ENCODE measurements at regions not wholly inside any gene's neighbourhood (a gene's known extent, or its start where the extent isn't known, plus 50 kb on each side); places are given as distances from the start of the nearest gene placed in this dataset.

DNA sequence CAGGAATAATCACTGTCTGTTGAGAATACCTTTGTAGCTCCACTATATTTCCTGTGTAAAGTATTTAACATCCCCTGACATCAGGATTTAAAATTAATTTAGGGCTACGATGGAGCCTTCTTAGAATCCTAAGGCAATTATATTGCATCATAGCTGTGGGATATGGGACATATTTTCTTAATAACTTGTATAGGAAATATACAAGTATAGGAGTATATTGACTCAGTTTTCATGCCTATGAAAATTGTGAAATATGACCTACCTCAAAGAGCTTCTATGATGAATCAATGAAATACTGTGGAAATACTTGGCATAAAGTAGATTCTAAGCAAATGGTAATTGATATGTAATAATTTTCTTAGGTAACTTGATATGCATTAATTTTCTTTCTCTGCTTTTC, 221.0 kb upstream of the KLF4 start:
- TF ChIP-seq POLR2A (IDR thresholded peaks at IDR 0.05; ENCODE audit: insufficient read depth in 1 of 2, low read depth in 2 of 2, low read length in 2 of 2) (no peak), EEA1 (CRISPR knock-in tag; IDR thresholded peaks at IDR 0.05; ENCODE audit: borderline replicate concordance) (no peak), ZNF709 (CRISPR knock-in tag; IDR thresholded peaks at IDR 0.05) (no peak)

All from HepG2 (cell line).